ENCODE measurements at regions not wholly inside any gene's neighbourhood (a gene's known extent, or its start where the extent isn't known, plus 50 kb on each side); places are given as distances from the start of the nearest gene placed in this dataset.

GRCh38 chr3:34239875-34240274, 441.4 kb downstream of the PDCD6IP start:
- no peak for DNase-seq (ENCODE audit: low read depth, low spot score)

DNA sequence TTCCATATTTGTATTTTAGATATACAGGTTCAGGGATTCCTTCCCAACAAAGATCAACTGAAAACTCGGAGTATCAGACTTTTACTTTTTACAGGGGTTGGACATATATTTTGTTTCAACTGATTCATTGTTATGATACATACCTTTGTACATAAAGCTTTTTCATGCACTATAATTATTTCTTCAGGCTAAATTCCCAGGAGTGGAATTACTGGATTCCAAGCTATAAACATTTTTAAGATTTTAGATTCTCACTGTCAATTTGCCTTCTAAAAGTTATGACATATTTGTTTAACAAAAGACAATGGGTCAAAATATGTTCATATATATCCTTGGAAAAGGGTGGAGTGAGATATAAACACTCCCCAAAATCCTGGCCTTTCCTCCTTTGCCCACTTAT, 449.0 kb downstream of the PDCD6IP start:
- no peak for DNase-seq (ENCODE audit: low read depth, low spot score)

- DNase-seq (ENCODE audit: low read depth, low spot score), result no peak
These were observed 449.9 kb downstream of the PDCD6IP start for GRCh38 chr3:34248352-34248751.

DNA sequence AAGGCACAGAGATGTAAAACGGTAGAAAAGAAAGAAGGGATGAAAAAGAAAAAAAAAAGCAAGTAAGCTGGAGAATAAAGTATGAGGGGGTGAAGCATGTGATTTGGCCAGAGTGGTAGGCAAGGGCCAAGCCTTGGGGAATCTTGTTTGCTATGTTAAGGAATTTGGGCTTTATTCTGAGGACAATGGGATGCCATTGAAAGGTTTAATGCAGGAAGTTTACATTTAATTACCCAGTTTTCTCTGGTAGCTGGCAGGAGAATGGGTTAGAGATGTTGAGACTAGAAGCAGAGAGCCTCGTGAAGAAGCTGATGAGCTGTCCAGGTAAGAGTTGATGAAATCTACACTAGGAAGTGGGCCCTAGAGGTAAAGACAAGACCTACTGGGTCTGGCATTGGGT, 455.9 kb downstream of the PDCD6IP start:
- no peak for DNase-seq (ENCODE audit: low read depth, low spot score)

- no peak for DNase-seq (ENCODE audit: low read depth, low spot score)
These were observed 457.6 kb downstream of the PDCD6IP start for GRCh38 chr3:34256021-34256420.

- DNase-seq (ENCODE audit: low read depth, low spot score), result no peak
These were observed 458.4 kb downstream of the PDCD6IP start for GRCh38 chr3:34256791-34257190.

DNA sequence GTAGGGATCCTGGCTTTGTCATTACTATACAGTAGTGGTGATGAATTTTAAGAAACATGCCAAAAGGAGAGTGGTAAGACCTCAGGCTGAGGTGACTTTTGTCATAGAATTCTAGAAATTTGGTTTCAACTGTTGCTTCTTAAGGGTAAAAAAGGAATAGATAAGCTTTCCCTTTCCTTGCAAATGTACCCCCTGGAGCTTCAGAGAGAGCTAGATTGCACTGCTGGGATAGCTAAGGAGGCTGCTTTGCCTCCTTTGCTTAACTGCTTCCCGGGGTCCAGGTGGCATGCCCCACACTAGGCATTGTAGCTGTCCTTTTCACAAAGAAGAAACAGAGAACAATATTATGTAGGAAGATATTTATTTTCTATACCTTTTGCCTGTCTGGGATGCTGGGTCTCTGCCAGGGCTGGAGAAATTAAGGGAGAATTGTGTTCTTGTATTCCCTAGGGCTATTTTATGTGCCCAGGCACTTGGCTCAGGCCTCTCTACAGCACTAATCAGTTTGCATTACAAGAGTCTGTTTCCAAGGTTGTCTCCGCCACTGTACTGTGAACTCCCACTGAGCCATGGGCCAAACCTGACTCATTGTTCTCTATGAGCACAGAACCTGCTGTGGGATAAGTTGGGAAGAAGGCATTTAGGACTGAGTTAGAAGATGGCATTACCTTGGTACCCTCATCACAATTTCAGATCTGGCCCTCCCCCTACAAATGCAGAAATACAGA, 460.0 kb downstream of the PDCD6IP start:
- DNase-seq (ENCODE audit: low read depth, low spot score), result no peak

DNA sequence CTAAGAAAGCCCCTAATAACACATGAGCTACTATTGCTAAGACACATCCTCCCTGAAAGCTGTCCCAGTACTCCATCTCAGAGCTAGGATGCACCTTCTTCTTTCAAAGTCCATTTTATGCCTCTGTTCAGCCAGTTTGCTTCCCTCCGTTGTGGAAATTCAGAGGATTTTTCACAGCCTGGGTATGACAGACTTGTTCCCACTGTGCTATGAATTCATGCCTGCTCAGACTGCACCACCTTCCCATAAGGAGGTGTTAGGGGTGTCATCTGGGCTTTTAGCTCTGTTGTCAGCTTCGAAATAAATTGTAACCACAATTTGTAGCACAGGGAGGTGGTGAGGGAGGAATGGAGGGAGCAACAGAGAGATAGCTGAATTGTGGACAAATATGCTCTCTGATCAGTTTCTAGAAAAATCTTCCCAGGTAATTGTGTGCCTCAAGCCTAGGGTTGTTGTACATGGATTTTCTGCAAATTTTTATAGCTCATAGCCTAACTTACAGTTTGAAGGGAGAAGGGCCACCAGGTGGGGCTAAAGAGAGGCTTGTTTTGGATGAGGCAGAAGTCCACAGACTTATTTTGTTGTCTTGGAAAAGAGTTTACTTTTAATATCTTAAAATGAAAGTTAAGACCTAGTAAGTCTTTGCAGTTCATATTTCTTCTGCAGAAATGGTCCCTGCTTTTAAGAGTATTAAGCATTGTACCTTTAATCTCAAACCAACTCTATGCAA, 462.0 kb downstream of the PDCD6IP start:
- DNase-seq (ENCODE audit: low read depth, low spot score), result peak; percentile 59

DNA sequence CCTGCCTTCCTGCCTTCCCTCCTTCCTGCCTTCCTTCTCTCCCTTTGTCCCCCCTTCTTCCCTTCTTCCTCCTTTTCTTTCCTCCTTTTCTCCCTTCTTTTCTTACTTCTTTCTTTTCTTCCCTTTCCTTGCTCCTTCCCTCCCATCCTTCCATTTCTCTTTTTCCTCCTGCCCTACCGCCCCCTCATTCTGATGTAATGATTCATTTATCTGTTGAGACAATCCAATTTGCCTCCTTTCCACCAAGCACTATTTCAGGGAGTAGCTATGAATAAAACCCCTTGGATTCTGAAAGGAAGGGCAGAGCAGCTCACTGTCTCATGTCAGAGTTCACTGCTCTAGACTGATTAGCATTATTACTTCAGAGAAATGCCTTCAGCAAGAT, 462.6 kb downstream of the PDCD6IP start:
- DNase-seq (ENCODE audit: low read depth, low spot score), result no peak

DNA sequence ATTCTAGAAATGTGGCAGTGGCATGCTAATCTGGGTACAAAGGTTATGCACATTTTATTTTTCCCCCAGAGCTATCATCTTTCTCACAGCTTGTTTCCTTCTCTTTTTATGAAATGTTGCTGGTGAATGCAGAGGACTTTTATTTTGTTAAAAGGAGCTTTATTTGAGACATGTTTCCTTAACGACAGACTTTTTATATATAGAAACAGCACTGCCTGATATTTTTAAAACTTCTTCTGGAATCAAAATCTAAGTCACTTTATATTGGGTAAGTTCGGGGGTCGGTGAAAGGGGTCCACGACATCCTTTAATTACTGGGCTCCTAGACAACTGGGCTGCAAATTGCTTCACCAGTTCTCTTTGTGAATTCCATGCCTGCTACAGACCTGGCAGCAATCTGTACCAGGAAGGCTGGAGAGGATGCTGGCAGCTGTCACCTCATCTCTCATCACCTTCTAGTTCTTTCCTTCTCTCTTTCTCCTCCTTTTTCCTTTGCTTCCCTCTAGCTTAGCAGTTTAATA, 464.7 kb downstream of the PDCD6IP start:
- no peak for DNase-seq (ENCODE audit: low read depth, low spot score)

GRCh38 chr3:34264337-34265041, 466.1 kb downstream of the PDCD6IP start:
- DNase-seq (ENCODE audit: low read depth, low spot score), result no peak

- no peak for DNase-seq (ENCODE audit: low read depth, low spot score)
These were observed 468.7 kb downstream of the PDCD6IP start for GRCh38 chr3:34267088-34267487.

GRCh38 chr3:34268032-34268709, 469.7 kb downstream of the PDCD6IP start:
- peak; percentile 32 for DNase-seq (ENCODE audit: low read depth, low spot score)

DNA sequence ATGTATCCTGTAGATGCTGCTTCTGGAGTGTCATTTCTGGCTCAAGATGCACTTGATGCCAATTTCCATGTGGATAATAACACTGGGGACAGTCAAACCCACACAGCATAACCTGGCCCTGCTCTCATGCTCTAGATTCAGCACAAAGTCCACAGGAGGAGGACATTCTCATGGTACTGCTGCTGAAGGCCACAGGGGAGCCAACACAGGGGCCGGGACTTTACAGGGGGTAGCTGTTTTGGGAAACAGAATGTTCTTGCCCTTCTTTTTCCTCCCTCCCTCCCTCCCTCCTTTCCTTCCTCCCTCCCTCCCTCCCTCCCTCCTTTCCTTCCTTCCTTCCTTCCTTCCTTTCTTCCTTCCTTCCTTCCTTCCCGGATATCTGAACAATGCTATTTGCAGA, 477.4 kb downstream of the PDCD6IP start:
- no peak for DNase-seq (ENCODE audit: low read depth, low spot score)

- no peak for DNase-seq (ENCODE audit: low read depth, low spot score)
These were observed 477.9 kb downstream of the PDCD6IP start for GRCh38 chr3:34276342-34276741.

- no peak for DNase-seq (ENCODE audit: low read depth, low spot score)
These were observed 478.7 kb downstream of the PDCD6IP start for GRCh38 chr3:34277110-34277509.

DNA sequence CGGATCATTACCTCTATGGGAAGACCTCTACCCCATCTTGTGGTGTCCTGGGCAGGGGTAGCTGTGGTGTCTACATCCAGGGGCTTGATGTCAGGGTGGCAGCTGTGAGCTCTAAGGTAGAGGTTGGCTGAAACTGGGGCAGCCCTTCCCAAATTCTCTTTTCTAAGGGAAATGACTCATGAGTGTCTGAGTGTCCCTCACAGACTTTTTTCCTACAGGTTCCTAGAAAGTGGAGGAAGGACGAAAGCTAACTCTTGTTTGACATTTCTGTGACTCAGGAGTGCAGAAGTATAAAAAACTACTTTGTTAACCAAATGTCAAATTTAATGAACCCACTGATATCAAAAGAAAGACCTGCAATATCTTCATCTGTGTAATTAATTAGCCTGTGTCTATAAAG, 481.5 kb downstream of the PDCD6IP start:
- DNase-seq (ENCODE audit: low read depth, low spot score), result no peak

- no peak for DNase-seq (ENCODE audit: low read depth, low spot score)
These were observed 485.3 kb downstream of the PDCD6IP start for GRCh38 chr3:34283751-34284150.

GRCh38 chr3:34284959-34285826, 486.8 kb downstream of the PDCD6IP start:
- no peak for DNase-seq (ENCODE audit: low read depth, low spot score)

DNA sequence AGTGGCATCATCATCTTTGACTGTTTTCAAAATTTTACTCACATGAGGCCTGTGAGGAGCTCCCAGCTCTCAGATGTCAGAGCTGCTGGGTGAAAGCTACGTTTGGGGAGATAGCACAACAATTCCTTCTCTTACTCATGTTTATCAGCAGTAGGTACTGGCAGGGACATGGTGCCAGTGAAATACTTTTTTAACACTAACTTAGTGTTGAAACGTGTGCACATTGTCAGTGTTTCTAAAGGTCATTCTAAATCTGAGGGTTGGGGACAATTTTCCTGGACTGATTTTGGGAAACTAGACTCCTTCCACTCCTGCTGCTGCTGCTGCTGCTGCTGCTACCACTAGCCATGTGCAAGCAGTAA, 487.4 kb downstream of the PDCD6IP start:
- DNase-seq (ENCODE audit: low read depth, low spot score), result no peak

All from smooth muscle cell of the brain vasculature (primary cell).